HL-60/S4 (cell line): ENCODE measurements at regions not wholly inside any gene's neighbourhood (a gene's known extent, or its start where the extent isn't known, plus 50 kb on each side); places are given as distances from the start of the nearest gene placed in this dataset.
"Not testable (repeated sequence)": the region's sequence is repeated elsewhere in the genome, so short reads cannot be mapped to it uniquely, and the experiment has no call there.

Source experiments
- in situ Hi-C: fragments of 300-500 bp; cut with MboI; formaldehyde crosslinking; loops from 2 replicates; pipeline ENCODE4 v1.14.3; 2022; ENCODE audit warnings: low sequenced_read_pairs

- in situ Hi-C loops = no loop called here
Measured at GRCh38 chr20:53801609-53802370, 208.2 kb upstream of the ZNF217 start.

- in situ Hi-C loops = no loop called here
Measured at GRCh38 chr20:53800883-53801604, 207.4 kb upstream of the ZNF217 start.

GRCh38 chr20:53800418-53800817 lies 206.8 kb upstream of the ZNF217 start:
- in situ Hi-C loops = no loop called here

- in situ Hi-C loops = no loop called here
Measured at GRCh38 chr20:53797085-53797484, 203.4 kb upstream of the ZNF217 start.

GRCh38 chr20:53795170-53795569 lies 201.5 kb upstream of the ZNF217 start:
- in situ Hi-C loops = no loop called here

GRCh38 chr20:53794529-53795115 lies 201.0 kb upstream of the ZNF217 start:
- in situ Hi-C loops = no loop called here

- in situ Hi-C loops = no loop called here
Measured at GRCh38 chr20:53793783-53794383, 200.2 kb upstream of the ZNF217 start.

GRCh38 chr20:53792946-53793536 lies 199.4 kb upstream of the ZNF217 start:
- in situ Hi-C loops = no loop called here

- in situ Hi-C loops = no loop called here
Measured at GRCh38 chr20:53789989-53790675, 196.5 kb upstream of the ZNF217 start.

GRCh38 chr20:53788253-53789022 lies 194.8 kb upstream of the ZNF217 start:
- in situ Hi-C loops = no loop called here

GRCh38 chr20:53787491-53787931 lies 193.9 kb upstream of the ZNF217 start:
- in situ Hi-C loops = not testable (repeated sequence)

GRCh38 chr20:53786445-53787267 lies 193.0 kb upstream of the ZNF217 start:
- in situ Hi-C loops = no loop called here

- in situ Hi-C loops = no loop called here
Measured at GRCh38 chr20:53786071-53786444, 192.4 kb upstream of the ZNF217 start.

- in situ Hi-C loops = no loop called here
Measured at GRCh38 chr20:53785320-53785719, 191.7 kb upstream of the ZNF217 start.

- in situ Hi-C loops = no loop called here
Measured at GRCh38 chr20:53783768-53784167, 190.1 kb upstream of the ZNF217 start.

- in situ Hi-C loops = no loop called here
Measured at GRCh38 chr20:53782612-53783246, 189.1 kb upstream of the ZNF217 start.

GRCh38 chr20:53779822-53780221 lies 186.2 kb upstream of the ZNF217 start:
- in situ Hi-C loops = no loop called here

GRCh38 chr20:53778736-53779135 lies 185.1 kb upstream of the ZNF217 start:
- in situ Hi-C loops = no loop called here
